H9 (cell line): ENCODE measurements at regions not wholly inside any gene's neighbourhood (a gene's known extent, or its start where the extent isn't known, plus 50 kb on each side); places are given as distances from the start of the nearest gene placed in this dataset.
"Not testable (repeated sequence)": the region's sequence is repeated elsewhere in the genome, so short reads cannot be mapped to it uniquely, and the experiment has no call there.

ENCODE experiments used
- DNase-seq: peaks from one replicate; pipeline ENCODE4 v3.0.0-alpha.2; 2017
- H2AFZ ChIP-seq: one replicate; pipeline ENCODE4 v1.6.1; 2013; ENCODE audit warnings: mild to moderate bottlenecking, low read length, control low read depth, moderate library complexity
- H2AK5ac ChIP-seq: 2 replicates; pipeline ENCODE4 v1.6.1; 2013; ENCODE audit warnings: low read length, control low read depth, mixed read lengths; ENCODE audit not compliant: insufficient read length
- H2BK120ac ChIP-seq: one replicate; pipeline ENCODE4 v1.6.1; 2013; ENCODE audit warnings: low read depth, mild to moderate bottlenecking, low read length, control low read depth, inconsistent platforms; ENCODE audit not compliant: poor library complexity, severe bottlenecking
- H2BK12ac ChIP-seq: 2 replicates; pipeline ENCODE4 v1.6.1; 2013; ENCODE audit warnings: low read length, control low read depth, mixed read lengths, low read depth; ENCODE audit not compliant: insufficient read length
- H2BK15ac ChIP-seq: 2 replicates; pipeline ENCODE4 v1.6.1; 2013; ENCODE audit warnings: low read depth, low read length, control low read depth
- H2BK20ac ChIP-seq: one replicate; pipeline ENCODE4 v1.6.1; 2013; ENCODE audit warnings: low read depth, mild to moderate bottlenecking, low read length, control low read depth, inconsistent platforms; ENCODE audit not compliant: poor library complexity, severe bottlenecking
- H2BK5ac ChIP-seq: 2 replicates; pipeline ENCODE4 v1.6.1; 2013; ENCODE audit warnings: low read length, control low read depth, mixed read lengths; ENCODE audit not compliant: insufficient read length
- H3K14ac ChIP-seq: 2 replicates; pipeline ENCODE4 v1.6.1; 2013; ENCODE audit warnings: low read length, control low read depth; ENCODE audit not compliant: insufficient read depth
- H3K18ac ChIP-seq: 2 replicates; pipeline ENCODE4 v1.6.1; 2013; ENCODE audit warnings: low read depth, mild to moderate bottlenecking, mixed read lengths, low read length, control low read depth; ENCODE audit not compliant: insufficient read length
- H3K23ac ChIP-seq: 2 replicates; pipeline ENCODE4 v1.6.1; 2013; ENCODE audit warnings: low read length, control low read depth, mixed read lengths, low read depth; ENCODE audit not compliant: insufficient read length
- H3K23me2 ChIP-seq: 2 replicates; pipeline ENCODE4 v1.6.1; 2013; ENCODE audit warnings: low read depth, mild to moderate bottlenecking, mixed read lengths, low read length, control low read depth; ENCODE audit not compliant: insufficient read length, poor library complexity, severe bottlenecking
- H3K27ac ChIP-seq: 2 replicates; pipeline ENCODE4 v1.5.1; 2013; ENCODE audit warnings: low read length, control low read depth, mixed read lengths, low read depth; ENCODE audit not compliant: insufficient read length
- H3K27me3 ChIP-seq: 2 replicates; pipeline ENCODE4 v1.6.1; 2013; ENCODE audit warnings: low read length, control low read depth, inconsistent platforms; ENCODE audit not compliant: insufficient read depth
- H3K4ac ChIP-seq: 2 replicates; pipeline ENCODE4 v1.6.1; 2013; ENCODE audit warnings: low read depth, mild to moderate bottlenecking, control low read depth, inconsistent platforms, low read length, moderate library complexity
- H3K4me1 ChIP-seq: 2 replicates; pipeline ENCODE4 v1.6.1; 2013; ENCODE audit warnings: low read length, control low read depth, inconsistent platforms; ENCODE audit not compliant: insufficient read depth
- H3K4me2 ChIP-seq: 2 replicates; pipeline ENCODE4 v1.6.1; 2013; ENCODE audit warnings: low read length, control low read depth, mixed read lengths; ENCODE audit not compliant: insufficient read length, insufficient read depth
- H3K56ac ChIP-seq: 2 replicates; pipeline ENCODE4 v1.6.1; 2013; ENCODE audit warnings: low read depth, mild to moderate bottlenecking, mixed read lengths, low read length, control low read depth; ENCODE audit not compliant: insufficient read length
- H3K79me1 ChIP-seq: 2 replicates; pipeline ENCODE4 v1.6.1; 2013; ENCODE audit warnings: low read depth, mild to moderate bottlenecking, moderate library complexity, low read length, control low read depth, inconsistent platforms; ENCODE audit not compliant: insufficient read depth, poor library complexity, severe bottlenecking
- H3K79me2 ChIP-seq: 2 replicates; pipeline ENCODE4 v1.6.1; 2013; ENCODE audit warnings: low read length, control low read depth, inconsistent platforms; ENCODE audit not compliant: insufficient read depth
- H3K9ac ChIP-seq: 2 replicates; pipeline ENCODE4 v1.6.1; 2013; ENCODE audit warnings: low read length, control low read depth, mixed read lengths; ENCODE audit not compliant: insufficient read length; ENCODE audit errors: extremely low read depth
- H3K9me3 ChIP-seq: one replicate; pipeline ENCODE4 v1.6.1; 2013; ENCODE audit warnings: low read depth, low read length, inconsistent platforms; ENCODE audit not compliant: control insufficient read depth
- H3T11ph ChIP-seq: one replicate; pipeline ENCODE4 v1.6.1; 2013; ENCODE audit warnings: mild to moderate bottlenecking, low read length, control low read depth, inconsistent platforms
- H4K20me1 ChIP-seq: one replicate; pipeline ENCODE4 v1.6.1; 2013; ENCODE audit not compliant: control insufficient read depth, insufficient read length, insufficient read depth
- H4K5ac ChIP-seq: 2 replicates; pipeline ENCODE4 v1.6.1; 2013; ENCODE audit warnings: low read depth, mild to moderate bottlenecking, mixed read lengths, low read length, control low read depth; ENCODE audit not compliant: insufficient read length
- H4K8ac ChIP-seq: replicated peaks from 2 replicates; pipeline ENCODE4 v1.6.1; 2013; ENCODE audit warnings: low read length, control low read depth, mixed read lengths, low read depth; ENCODE audit not compliant: insufficient read length
- H4K91ac ChIP-seq: 2 replicates; pipeline ENCODE4 v1.6.1; 2013; ENCODE audit warnings: low read depth, mild to moderate bottlenecking, moderate library complexity, mixed read lengths, low read length, control low read depth; ENCODE audit not compliant: insufficient read length
- H3K27ac Mint-ChIP-seq, 3 experiments: 2 replicates in 2 of 3; 3 replicates in 1 of 3; pipeline ENCODE4 v1.8.0; 2020 to 2021; ENCODE audit warnings: mixed read lengths in 3 of 3, mild to moderate bottlenecking in 1 of 3, moderate library complexity in 1 of 3
- H3K27me3 Mint-ChIP-seq: 2 replicates; pipeline ENCODE4 v1.8.0; 2021; ENCODE audit warnings: low read depth, mild to moderate bottlenecking, moderate library complexity, mixed read lengths
- H3K36me3 Mint-ChIP-seq, 3 experiments: 2 replicates in 2 of 3; 3 replicates in 1 of 3; pipeline ENCODE4 v1.8.0; 2020 to 2021; ENCODE audit warnings: low read depth in 3 of 3, mixed read lengths in 3 of 3; ENCODE audit not compliant: insufficient read depth in 1 of 3
- H3K4me1 Mint-ChIP-seq, 2 experiments: 2 replicates each; pipeline ENCODE4 v1.8.0; 2020; ENCODE audit warnings: mixed read lengths in 2 of 2
- H3K4me3 Mint-ChIP-seq, 2 experiments: 2 replicates in 1 of 2; 3 replicates in 1 of 2; pipeline ENCODE4 v1.8.0; 2020 to 2021; ENCODE audit warnings: mild to moderate bottlenecking in 2 of 2, mixed read lengths in 2 of 2, moderate library complexity in 1 of 2
- H3K9me3 Mint-ChIP-seq, 2 experiments: 2 replicates in 1 of 2; 3 replicates in 1 of 2; pipeline ENCODE4 v1.8.0; 2020; ENCODE audit warnings: mild to moderate bottlenecking in 2 of 2, mixed read lengths in 2 of 2, moderate library complexity in 1 of 2
- WGBS: extraction: QIAGEN DNeasy Blood & Tissue Kit; methylation state at CpG from one replicate; pipeline ENCODE4 v1.1.7; 2013; ENCODE audit warnings: missing lambda C conversion rate, low lambda C conversion rate, mixed read lengths; ENCODE audit not compliant: insufficient read length; ENCODE audit errors: extremely low coverage; 5-methylcytosine and 5-hydroxymethylcytosine counted together

- not testable (repeated sequence) for H3K9ac ChIP-seq, H3K27me3 Mint-ChIP-seq, H3K4me2 ChIP-seq
These were observed 53.1 kb upstream of the LPCAT1 start for GRCh38 chr5:1576851-1577250.

DNA sequence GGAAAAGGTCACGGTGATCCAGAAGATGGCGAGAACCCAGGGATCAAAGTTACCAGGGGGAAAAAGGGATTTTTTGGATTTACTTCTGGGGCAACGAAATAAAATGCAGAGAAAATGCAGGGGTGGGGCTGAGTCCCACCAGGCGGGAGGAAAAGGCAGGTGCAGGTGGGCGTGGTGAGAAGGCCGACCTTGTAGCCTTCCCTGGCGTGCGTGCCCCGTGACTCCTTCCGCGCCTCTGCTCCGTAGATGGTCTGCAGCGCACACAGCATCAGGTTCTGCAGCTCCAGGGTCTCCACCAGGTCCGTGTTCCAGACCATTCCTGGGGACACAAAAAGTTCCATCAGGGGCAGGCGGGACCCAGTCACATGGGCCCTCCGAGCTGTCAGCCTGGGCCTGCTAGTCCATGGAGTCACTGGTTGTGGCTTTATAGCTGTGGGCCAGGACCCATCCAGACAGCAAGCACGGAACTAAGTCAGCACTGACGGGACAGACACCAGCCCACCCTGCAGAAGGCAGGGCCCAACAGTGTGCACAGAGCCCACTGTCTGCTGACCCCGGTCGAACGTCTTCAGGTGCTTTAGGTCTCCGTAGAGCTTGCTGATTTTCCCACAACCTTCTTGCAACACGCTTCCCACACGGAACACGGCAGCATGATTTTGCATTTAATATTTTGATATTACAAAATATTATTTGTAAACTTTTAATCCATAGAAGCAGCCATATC is 52.4 kb upstream of the LPCAT1 start:
- Mint-ChIP-seq H3K9me3 (peaks cover 24% of the 10 kb centered on the region in 2 experiments), H3K36me3 (peaks cover 60 to 90% (median 79%) of the 10 kb centered on the region in 3 experiments)
- H3T11ph ChIP-seq, result not testable (repeated sequence)

More at GRCh38 chr5:1576851-1577250, 53.1 kb upstream of the LPCAT1 start:
- not testable (repeated sequence) for H3K18ac ChIP-seq, H2BK120ac ChIP-seq, H3T11ph ChIP-seq, H3K9me3 ChIP-seq, H3K56ac ChIP-seq, H2AK5ac ChIP-seq, H3K27ac Mint-ChIP-seq, H2AFZ ChIP-seq, H3K23ac ChIP-seq, H4K5ac ChIP-seq, DNase-seq, H3K27ac ChIP-seq, H4K8ac ChIP-seq, H3K14ac ChIP-seq, H4K20me1 ChIP-seq, H2BK20ac ChIP-seq, H2BK5ac ChIP-seq, H3K23me2 ChIP-seq, H3K4me3 Mint-ChIP-seq, H2BK12ac ChIP-seq, H3K79me1 ChIP-seq, H2BK15ac ChIP-seq, H3K79me2 ChIP-seq, H3K27me3 ChIP-seq, H3K4ac ChIP-seq, H4K91ac ChIP-seq, H3K4me1 Mint-ChIP-seq, H3K4me1 ChIP-seq
- peaks cover 22% of the 10 kb centered on the region in 2 experiments for H3K9me3 Mint-ChIP-seq
- no CpG with 5 or more reads among the region's 7 CpGs for WGBS
- peaks cover 63 to 92% (median 80%) of the 10 kb centered on the region in 3 experiments for H3K36me3 Mint-ChIP-seq

More for the DNA sequence above, 52.4 kb upstream of the LPCAT1 start:
- H4K20me1 ChIP-seq, H2BK12ac ChIP-seq, H3K27ac Mint-ChIP-seq, H3K4ac ChIP-seq, H2BK5ac ChIP-seq, H3K79me1 ChIP-seq, H3K14ac ChIP-seq, H4K5ac ChIP-seq, H2BK120ac ChIP-seq, H3K79me2 ChIP-seq, H2AFZ ChIP-seq, H2BK15ac ChIP-seq, H3K23ac ChIP-seq, H3K23me2 ChIP-seq, H2BK20ac ChIP-seq, H3K9me3 ChIP-seq, H4K8ac ChIP-seq, H3K56ac ChIP-seq, H3K27ac ChIP-seq, DNase-seq, H3K18ac ChIP-seq, H3K4me2 ChIP-seq, H3K4me1 Mint-ChIP-seq, H3K27me3 Mint-ChIP-seq, H2AK5ac ChIP-seq, H4K91ac ChIP-seq, H3K4me1 ChIP-seq, H3K27me3 ChIP-seq, H3K4me3 Mint-ChIP-seq, H3K9ac ChIP-seq: not testable (repeated sequence)
- WGBS, result no CpG with 5 or more reads among the region's 25 CpGs
